ENCODE measurements at regions not wholly inside any gene's neighbourhood (a gene's known extent, or its start where the extent isn't known, plus 50 kb on each side); places are given as distances from the start of the nearest gene placed in this dataset.

- Mint-ChIP-seq H3K4me1 (ENCODE audit: low read depth) (no peaks in the 10 kb centered on the region), H3K4me3 (ENCODE audit: low read depth) (no peak overlapping the region), H3K27ac (no peak overlapping the region), H3K9me3 (ENCODE audit: low read depth) (peaks cover 7% of the 10 kb centered on the region), H3K36me3 (ENCODE audit: insufficient read depth) (no peaks in the 10 kb centered on the region), H3K27me3 (no peaks in the 10 kb centered on the region)
- TF ChIP-seq, protein P1, sequence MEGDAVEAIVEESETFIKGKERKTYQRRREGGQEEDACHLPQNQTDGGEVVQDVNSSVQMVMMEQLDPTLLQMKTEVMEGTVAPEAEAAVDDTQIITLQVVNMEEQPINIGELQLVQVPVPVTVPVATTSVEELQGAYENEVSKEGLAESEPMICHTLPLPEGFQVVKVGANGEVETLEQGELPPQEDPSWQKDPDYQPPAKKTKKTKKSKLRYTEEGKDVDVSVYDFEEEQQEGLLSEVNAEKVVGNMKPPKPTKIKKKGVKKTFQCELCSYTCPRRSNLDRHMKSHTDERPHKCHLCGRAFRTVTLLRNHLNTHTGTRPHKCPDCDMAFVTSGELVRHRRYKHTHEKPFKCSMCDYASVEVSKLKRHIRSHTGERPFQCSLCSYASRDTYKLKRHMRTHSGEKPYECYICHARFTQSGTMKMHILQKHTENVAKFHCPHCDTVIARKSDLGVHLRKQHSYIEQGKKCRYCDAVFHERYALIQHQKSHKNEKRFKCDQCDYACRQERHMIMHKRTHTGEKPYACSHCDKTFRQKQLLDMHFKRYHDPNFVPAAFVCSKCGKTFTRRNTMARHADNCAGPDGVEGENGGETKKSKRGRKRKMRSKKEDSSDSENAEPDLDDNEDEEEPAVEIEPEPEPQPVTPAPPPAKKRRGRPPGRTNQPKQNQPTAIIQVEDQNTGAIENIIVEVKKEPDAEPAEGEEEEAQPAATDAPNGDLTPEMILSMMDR (IDR thresholded peaks at IDR 0.05; ENCODE audit: unreplicated experiment) = no peak
- DNase-seq (ENCODE audit: low spot score, unreplicated experiment) = no peak
These were observed 154.7 kb downstream of the SLC38A4 start for GRCh38 chr12:46671102-46671501.

DNA sequence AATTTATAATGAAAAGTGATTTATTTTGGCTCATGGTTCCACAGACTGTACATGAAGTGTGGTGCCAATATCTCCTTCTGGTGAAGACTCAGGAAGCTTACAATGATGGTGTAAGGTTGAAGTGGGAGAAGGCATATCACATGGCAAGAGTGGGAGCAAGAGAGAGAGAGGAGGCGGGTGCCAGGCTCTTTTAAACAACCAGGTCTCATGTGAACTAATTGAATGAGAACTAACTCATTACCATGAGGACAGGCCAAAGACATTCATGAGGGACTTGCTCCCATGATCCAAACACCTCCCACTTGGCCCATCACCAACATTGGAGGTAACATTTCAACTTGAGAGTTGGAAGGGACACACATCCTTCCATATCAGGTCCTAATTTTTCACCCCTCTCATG lies 155.2 kb downstream of the SLC38A4 start:
- peaks cover 7% of the 10 kb centered on the region for H3K9me3 Mint-ChIP-seq (ENCODE audit: low read depth)
- TF ChIP-seq, protein P1 (IDR thresholded peaks at IDR 0.05; ENCODE audit: unreplicated experiment) = no peak
- no peak for DNase-seq (ENCODE audit: low spot score, unreplicated experiment)
- no peaks in the 10 kb centered on the region for H3K36me3 Mint-ChIP-seq (ENCODE audit: insufficient read depth)
- H3K27me3 Mint-ChIP-seq = no peaks in the 10 kb centered on the region
- no peaks in the 10 kb centered on the region for H3K4me1 Mint-ChIP-seq (ENCODE audit: low read depth)
- no peak overlapping the region for H3K27ac Mint-ChIP-seq
- no peak overlapping the region for H3K4me3 Mint-ChIP-seq (ENCODE audit: low read depth)

- Mint-ChIP-seq H3K27me3 (no peaks in the 10 kb centered on the region), H3K36me3 (ENCODE audit: insufficient read depth) (no peaks in the 10 kb centered on the region), H3K9me3 (ENCODE audit: low read depth) (peaks cover 7% of the 10 kb centered on the region), H3K4me3 (ENCODE audit: low read depth) (no peak overlapping the region), H3K4me1 (ENCODE audit: low read depth) (peaks cover 4% of the 10 kb centered on the region), H3K27ac (no peak overlapping the region)
- TF ChIP-seq, protein P1 (IDR thresholded peaks at IDR 0.05; ENCODE audit: unreplicated experiment) = no peak
- no peak for DNase-seq (ENCODE audit: low spot score, unreplicated experiment)
These were observed 156.1 kb downstream of the SLC38A4 start for GRCh38 chr12:46669720-46670119.

- Mint-ChIP-seq H3K27ac (no peak overlapping the region), H3K9me3 (ENCODE audit: low read depth) (peaks cover 7% of the 10 kb centered on the region), H3K4me1 (ENCODE audit: low read depth) (peaks cover 4% of the 10 kb centered on the region), H3K36me3 (ENCODE audit: insufficient read depth) (no peaks in the 10 kb centered on the region), H3K27me3 (no peaks in the 10 kb centered on the region), H3K4me3 (ENCODE audit: low read depth) (no peak overlapping the region)
- no peak for DNase-seq (ENCODE audit: low spot score, unreplicated experiment)
- TF ChIP-seq, protein P1 (IDR thresholded peaks at IDR 0.05; ENCODE audit: unreplicated experiment) = no peak
These were observed 158.2 kb downstream of the SLC38A4 start for GRCh38 chr12:46667551-46667950.

- DNase-seq (ENCODE audit: low spot score, unreplicated experiment) = no peak
- Mint-ChIP-seq H3K27ac (no peak overlapping the region), H3K9me3 (ENCODE audit: low read depth) (peaks cover 7% of the 10 kb centered on the region), H3K36me3 (ENCODE audit: insufficient read depth) (no peaks in the 10 kb centered on the region), H3K27me3 (no peaks in the 10 kb centered on the region), H3K4me3 (ENCODE audit: low read depth) (no peak overlapping the region), H3K4me1 (ENCODE audit: low read depth) (peaks cover 16% of the 10 kb centered on the region)
- TF ChIP-seq, protein P1 (IDR thresholded peaks at IDR 0.05; ENCODE audit: unreplicated experiment) = no peak
These were observed 161.0 kb downstream of the SLC38A4 start for GRCh38 chr12:46664761-46665287.

Measured in progenitor cell of endocrine pancreas (in vitro differentiated cells).